ENCODE measurements at regions not wholly inside any gene's neighbourhood (a gene's known extent, or its start where the extent isn't known, plus 50 kb on each side); places are given as distances from the start of the nearest gene placed in this dataset.

- intact Hi-C loops (cut with DNase I) = no loop called here
- Histone ChIP-seq H3K36me3 (ENCODE audit: control insufficient read depth in 2 of 3, insufficient read depth in 3 of 3, low read length in 3 of 3) (no peaks in the 10 kb centered on the region), H3K27me3 (ENCODE audit: control insufficient read depth, insufficient read depth, low read length) (no peaks in the 10 kb centered on the region), H3K9me3 (ENCODE audit: control insufficient read depth in 2 of 3, insufficient read depth in 1 of 3, low read length in 3 of 3) (no peaks in the 10 kb centered on the region), H3K4me3 (ENCODE audit: low read length in 3 of 3) (no peak overlapping the region), H3K27ac (ENCODE audit: low read depth in 2 of 2, low read length in 2 of 2) (no peak overlapping the region), H3K4me1 (ENCODE audit: control insufficient read depth in 2 of 3, insufficient read depth in 2 of 3, low read depth in 1 of 3, low read length in 3 of 3) (peaks cover 0 to 11% (median 2%) of the 10 kb centered on the region in 3 donors), H3K9ac (ENCODE audit: low read length in 3 of 3) (no peak overlapping the region)
- TF ChIP-seq CTCF (IDR thresholded peaks at IDR 0.05; ENCODE audit: borderline replicate concordance, extremely low read depth, insufficient read depth) = peak; percentile 16
- DNase-seq (peak in 4 of 5 donors; percentile 43 to 66 (median 52)), FAIRE-seq (no peak)
These were observed 134.1 kb downstream of the PJA1 start for GRCh38 chrX:69031181-69031580.

- H3K9me3 ChIP-seq (ENCODE audit: control insufficient read depth in 2 of 3, insufficient read depth in 1 of 3, low read length in 3 of 3) = no peaks in the 10 kb centered on the region
- H3K27ac ChIP-seq (ENCODE audit: low read depth in 2 of 2, low read length in 2 of 2) = no peak overlapping the region
- DNase-seq = peak in 1 of 5 donors; percentile 4
- no peaks in the 10 kb centered on the region for H3K36me3 ChIP-seq (ENCODE audit: control insufficient read depth in 2 of 3, insufficient read depth in 3 of 3, low read length in 3 of 3)
- intact Hi-C loops (cut with DNase I) = no loop called here
- no peak for FAIRE-seq
- no peak overlapping the region for H3K9ac ChIP-seq (ENCODE audit: low read length in 3 of 3)
- TF ChIP-seq CTCF (IDR thresholded peaks at IDR 0.05; ENCODE audit: borderline replicate concordance, extremely low read depth, insufficient read depth) = no peak
- H3K4me3 ChIP-seq (ENCODE audit: low read length in 3 of 3) = no peak overlapping the region
- H3K27me3 ChIP-seq (ENCODE audit: control insufficient read depth, insufficient read depth, low read length) = no peaks in the 10 kb centered on the region
- H3K4me1 ChIP-seq (ENCODE audit: control insufficient read depth in 2 of 3, insufficient read depth in 2 of 3, low read depth in 1 of 3, low read length in 3 of 3) = peaks cover 0 to 11% (median 2%) of the 10 kb centered on the region in 3 donors
These were observed 135.5 kb downstream of the PJA1 start for GRCh38 chrX:69029771-69030170.

GRCh38 chrX:69028761-69029120 is 136.5 kb downstream of the PJA1 start:
- Histone ChIP-seq H3K27me3 (ENCODE audit: control insufficient read depth, insufficient read depth, low read length) (no peaks in the 10 kb centered on the region), H3K9me3 (ENCODE audit: control insufficient read depth in 2 of 3, insufficient read depth in 1 of 3, low read length in 3 of 3) (no peaks in the 10 kb centered on the region), H3K4me1 (ENCODE audit: control insufficient read depth in 2 of 3, insufficient read depth in 2 of 3, low read depth in 1 of 3, low read length in 3 of 3) (peaks cover 0 to 11% (median 2%) of the 10 kb centered on the region in 3 donors), H3K9ac (ENCODE audit: low read length in 3 of 3) (no peak overlapping the region), H3K4me3 (ENCODE audit: low read length in 3 of 3) (no peak overlapping the region), H3K27ac (ENCODE audit: low read depth in 2 of 2, low read length in 2 of 2) (no peak overlapping the region), H3K36me3 (ENCODE audit: control insufficient read depth in 2 of 3, insufficient read depth in 3 of 3, low read length in 3 of 3) (no peaks in the 10 kb centered on the region)
- no peak for DNase-seq
- intact Hi-C loops (cut with DNase I) = no loop called here
- FAIRE-seq = no peak
- TF ChIP-seq CTCF (IDR thresholded peaks at IDR 0.05; ENCODE audit: borderline replicate concordance, extremely low read depth, insufficient read depth) = no peak
